ENCODE measurements at regions not wholly inside any gene's neighbourhood (a gene's known extent, or its start where the extent isn't known, plus 50 kb on each side); places are given as distances from the start of the nearest gene placed in this dataset.

DNA sequence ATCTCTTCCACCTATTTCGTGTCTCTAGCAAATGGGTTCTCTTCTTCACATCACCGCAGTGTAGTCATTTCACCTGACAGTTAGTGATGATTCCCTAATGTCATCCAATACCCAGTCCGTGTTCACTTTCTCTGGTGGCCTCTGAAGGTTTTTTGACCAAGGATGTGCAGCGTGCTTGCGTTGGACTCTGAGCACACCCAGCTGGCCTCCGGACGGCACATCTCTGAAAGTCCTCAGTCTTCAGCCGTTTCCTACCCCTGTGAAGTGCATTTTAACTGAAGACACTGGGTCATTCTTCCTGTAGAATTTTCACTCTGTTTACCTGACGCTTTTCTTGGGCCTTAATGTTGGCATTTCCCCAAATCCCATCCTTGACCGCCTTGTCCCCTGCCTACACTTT is 98.7 kb downstream of the ERMARD start:
- Mint-ChIP-seq H3K27me3 (peaks cover 0 to 6% (median 2%) of the 10 kb centered on the region in 5 donors), H3K4me1 (peaks cover 0 to 4% (median 0%) of the 10 kb centered on the region in 4 donors), H3K9me3 (no peaks in the 10 kb centered on the region), H3K4me3 (no peak overlapping the region), H3K27ac (no peak overlapping the region), H3K36me3 (no peaks in the 10 kb centered on the region)
- POLR2A ChIA-PET: no interaction called here
- ATAC-seq (no peak), DNase-seq (no peak)

DNA sequence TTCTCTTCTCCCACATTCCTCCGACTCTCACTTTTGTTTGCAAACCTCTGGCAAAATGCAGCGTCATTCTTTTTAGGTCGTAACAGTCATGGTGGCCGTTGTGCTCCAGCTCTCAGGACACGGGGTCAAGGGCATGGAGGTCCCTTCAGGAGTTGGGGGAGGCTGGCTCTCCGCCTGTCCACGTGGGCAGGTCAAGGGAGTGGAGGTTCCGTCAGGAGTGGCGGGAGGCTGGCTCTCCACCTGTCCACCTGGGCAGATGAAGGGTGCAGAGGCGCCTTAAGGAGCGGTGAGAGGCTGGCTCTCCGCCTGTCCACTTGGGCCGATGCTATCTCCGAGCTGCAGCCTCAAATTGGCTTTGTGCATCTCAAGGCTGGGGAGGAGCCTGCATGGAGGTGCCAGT is 98.0 kb downstream of the ERMARD start:
- ATAC-seq (no peak), DNase-seq (no peak)
- H3K4me1 Mint-ChIP-seq: peaks cover 0 to 4% (median 0%) of the 10 kb centered on the region in 4 donors
- H3K27me3 Mint-ChIP-seq: peaks cover 0 to 6% (median 2%) of the 10 kb centered on the region in 5 donors
- POLR2A ChIA-PET: no interaction called here
- no peaks in the 10 kb centered on the region for H3K9me3 Mint-ChIP-seq
- H3K4me3 Mint-ChIP-seq: no peak overlapping the region
- H3K36me3 Mint-ChIP-seq: no peaks in the 10 kb centered on the region
- H3K27ac Mint-ChIP-seq: peak overlapping the region in 1 of 10 donors; percentile 31

GRCh38 chr6:169848946-169849345 is 97.5 kb downstream of the ERMARD start:
- Mint-ChIP-seq H3K27ac (no peak overlapping the region), H3K27me3 (peaks cover 0 to 6% (median 2%) of the 10 kb centered on the region in 5 donors), H3K4me1 (peaks cover 0 to 4% (median 0%) of the 10 kb centered on the region in 4 donors), H3K4me3 (no peak overlapping the region), H3K36me3 (no peaks in the 10 kb centered on the region), H3K9me3 (no peaks in the 10 kb centered on the region)
- ATAC-seq (no peak), DNase-seq (no peak)
- POLR2A ChIA-PET: no interaction called here

DNA sequence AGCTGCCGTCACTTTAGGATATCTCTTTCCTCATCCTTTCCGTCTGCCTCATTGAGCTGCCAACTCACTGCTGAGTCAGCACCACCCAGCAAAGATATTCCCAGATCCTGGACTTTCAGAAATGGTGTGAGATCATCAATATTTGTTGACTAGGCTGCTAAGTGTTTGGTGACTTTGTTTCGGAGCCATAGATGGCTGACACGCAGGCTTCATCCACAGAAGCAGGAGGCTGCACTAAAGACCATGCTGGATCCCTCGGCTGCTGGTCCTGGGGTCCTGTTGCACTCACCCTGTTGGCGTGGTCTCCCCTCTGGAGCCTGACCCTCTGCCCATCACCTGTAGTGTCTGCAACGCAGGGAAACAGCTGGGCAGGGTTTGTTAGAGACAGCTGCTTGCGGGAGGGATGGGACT is 96.5 kb downstream of the ERMARD start:
- DNase-seq (no peak), ATAC-seq (no peak)
- Mint-ChIP-seq H3K36me3 (no peaks in the 10 kb centered on the region), H3K4me1 (peaks cover 0 to 2% (median 0%) of the 10 kb centered on the region in 4 donors), H3K9me3 (no peaks in the 10 kb centered on the region), H3K27me3 (peaks cover 0 to 6% (median 2%) of the 10 kb centered on the region in 5 donors), H3K27ac (peak overlapping the region in 1 of 10 donors; percentile 36), H3K4me3 (no peak overlapping the region)
- POLR2A ChIA-PET: no interaction called here

DNA sequence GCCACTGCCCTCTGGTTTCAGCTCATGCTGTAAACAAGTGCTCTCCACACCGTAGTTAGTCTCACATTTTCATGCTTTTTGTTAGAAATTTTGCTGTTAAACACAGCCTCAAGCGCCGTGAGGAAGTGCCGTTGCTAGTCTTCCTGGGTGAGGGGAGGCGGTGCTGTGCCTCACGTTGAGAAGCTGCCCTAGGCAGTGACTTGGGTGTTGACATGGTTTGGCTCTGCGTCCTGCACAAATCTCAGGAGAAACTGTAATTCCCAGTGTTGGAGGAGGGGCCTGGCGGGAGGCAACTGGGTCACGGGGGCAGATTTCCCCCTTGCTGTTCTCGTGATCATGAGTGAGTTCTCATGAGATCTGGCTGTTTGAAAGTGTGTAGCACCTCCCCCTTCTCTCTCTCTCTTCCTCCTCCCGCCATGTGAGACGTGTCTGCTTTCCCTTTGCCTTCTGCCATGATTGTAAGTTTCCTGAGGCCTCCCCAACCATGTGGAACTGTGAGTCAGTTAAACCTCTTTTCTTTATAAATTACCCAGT is 95.8 kb downstream of the ERMARD start:
- H3K27ac Mint-ChIP-seq: peak overlapping the region in 1 of 10 donors; percentile 68
- ATAC-seq (no peak), DNase-seq (no peak)
- peaks cover 0 to 6% (median 2%) of the 10 kb centered on the region in 5 donors for H3K27me3 Mint-ChIP-seq
- H3K4me3 Mint-ChIP-seq: no peak overlapping the region
- H3K36me3 Mint-ChIP-seq: no peaks in the 10 kb centered on the region
- H3K9me3 Mint-ChIP-seq: no peaks in the 10 kb centered on the region
- POLR2A ChIA-PET: no interaction called here
- no peaks in the 10 kb centered on the region for H3K4me1 Mint-ChIP-seq

DNA sequence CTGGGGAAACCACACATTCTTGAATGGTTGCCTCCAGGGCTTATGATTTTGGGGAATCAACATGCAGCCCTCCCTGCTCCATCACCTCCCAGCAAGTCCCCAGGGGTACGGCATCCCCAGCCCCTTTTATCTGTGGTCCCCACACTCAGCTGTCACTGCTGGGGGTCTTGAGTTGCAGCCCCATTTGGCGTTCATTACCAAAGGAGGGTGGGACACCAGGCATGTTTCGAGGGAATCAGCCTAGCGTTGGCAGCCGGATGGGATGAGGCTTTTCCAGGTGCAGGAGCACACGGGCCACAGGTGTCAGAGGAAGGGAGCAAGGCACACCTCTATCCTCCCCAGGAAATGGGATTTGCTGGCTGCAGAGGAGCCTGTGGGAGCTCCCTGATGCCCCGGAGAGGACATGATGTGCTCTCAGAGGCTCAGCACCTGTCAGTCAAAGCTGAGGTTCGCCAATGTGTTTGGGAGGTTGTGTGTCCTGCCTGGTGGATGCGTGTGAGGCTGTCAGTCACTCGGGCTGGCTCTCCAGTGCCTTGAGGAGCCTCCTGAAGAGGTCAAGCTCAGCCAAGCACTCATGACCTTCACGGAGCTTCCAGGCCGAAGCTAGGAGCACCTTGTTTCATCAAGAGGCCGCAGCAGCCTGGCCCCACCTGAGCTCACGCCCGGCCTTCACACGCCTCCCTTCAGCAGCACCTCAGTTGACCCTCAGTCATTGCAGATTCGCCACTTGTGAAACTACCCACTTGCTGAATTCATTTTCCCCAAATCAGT is 95.0 kb downstream of the ERMARD start:
- POLR2A ChIA-PET: no interaction called here
- no peaks in the 10 kb centered on the region for H3K4me1 Mint-ChIP-seq
- ATAC-seq (no peak), DNase-seq (peak in 1 of 10 donors; percentile 12)
- H3K27ac Mint-ChIP-seq: no peak overlapping the region
- H3K4me3 Mint-ChIP-seq: no peak overlapping the region
- no peaks in the 10 kb centered on the region for H3K9me3 Mint-ChIP-seq
- H3K36me3 Mint-ChIP-seq: no peaks in the 10 kb centered on the region
- H3K27me3 Mint-ChIP-seq: peaks cover 0 to 6% (median 2%) of the 10 kb centered on the region in 5 donors

GRCh38 chr6:169845426-169846285 is 94.2 kb downstream of the ERMARD start:
- peaks cover 0 to 6% (median 2%) of the 10 kb centered on the region in 5 donors for H3K27me3 Mint-ChIP-seq
- no peak overlapping the region for H3K27ac Mint-ChIP-seq
- H3K4me3 Mint-ChIP-seq: no peak overlapping the region
- no peak for ATAC-seq
- POLR2A ChIA-PET: no interaction called here
- H3K4me1 Mint-ChIP-seq: no peaks in the 10 kb centered on the region
- no peaks in the 10 kb centered on the region for H3K36me3 Mint-ChIP-seq
- no peaks in the 10 kb centered on the region for H3K9me3 Mint-ChIP-seq
- DNase-seq: peak in 1 of 10 donors; percentile 2

GRCh38 chr6:169844946-169845345 is 93.5 kb downstream of the ERMARD start:
- Mint-ChIP-seq H3K4me3 (no peak overlapping the region), H3K27ac (peak overlapping the region in 1 of 10 donors; percentile 27), H3K9me3 (no peaks in the 10 kb centered on the region), H3K36me3 (no peaks in the 10 kb centered on the region), H3K27me3 (peaks cover 0 to 3% (median 0%) of the 10 kb centered on the region in 5 donors), H3K4me1 (peaks cover 0 to 3% (median 0%) of the 10 kb centered on the region in 4 donors)
- DNase-seq (peak in 1 of 10 donors; percentile 2), ATAC-seq (no peak)
- POLR2A ChIA-PET: no interaction called here

DNA sequence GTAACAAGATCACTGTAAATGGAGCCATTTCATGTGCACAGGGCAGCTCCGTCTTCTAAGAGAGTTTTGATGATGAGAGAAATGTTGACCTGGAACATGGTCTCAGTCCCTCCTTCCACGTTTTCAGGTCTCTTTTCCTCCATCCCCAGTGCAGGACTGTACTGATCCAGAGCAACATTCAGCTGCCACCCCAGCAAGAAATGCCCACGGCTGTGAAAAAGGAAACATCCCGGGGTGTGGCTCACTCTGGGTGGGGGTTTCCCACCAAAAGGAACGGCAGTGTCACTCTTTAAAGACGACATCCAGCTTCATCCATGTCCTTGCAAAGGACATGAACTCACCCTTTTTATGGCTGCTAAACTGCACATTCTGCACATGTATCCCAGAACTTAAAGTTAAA is 92.6 kb downstream of the ERMARD start:
- Mint-ChIP-seq H3K27me3 (peaks cover 0 to 3% (median 0%) of the 10 kb centered on the region in 5 donors), H3K9me3 (no peaks in the 10 kb centered on the region), H3K4me3 (no peak overlapping the region), H3K4me1 (peaks cover 0 to 3% (median 0%) of the 10 kb centered on the region in 4 donors), H3K27ac (no peak overlapping the region), H3K36me3 (no peaks in the 10 kb centered on the region)
- DNase-seq (no peak), ATAC-seq (no peak)
- POLR2A ChIA-PET: no interaction called here

DNA sequence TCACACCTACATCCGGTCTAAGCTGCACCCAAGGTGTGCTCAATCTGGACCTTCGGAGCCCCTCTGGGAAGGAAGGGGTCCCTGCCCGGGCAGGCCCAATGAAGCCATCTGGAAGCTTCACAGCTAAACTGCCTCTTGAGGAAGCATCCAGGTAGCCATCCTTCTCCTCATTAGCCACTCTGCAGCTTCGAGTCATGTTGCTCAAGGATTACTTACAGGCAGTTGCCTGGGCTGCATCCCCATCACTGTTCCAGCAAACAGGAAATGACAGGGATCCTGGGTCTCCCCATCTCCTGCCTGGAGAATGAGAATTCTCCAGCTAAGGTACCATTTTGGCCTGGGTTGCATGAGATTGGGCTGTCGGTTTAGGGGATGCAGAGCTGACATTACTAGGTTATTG is 91.7 kb downstream of the ERMARD start:
- no peaks in the 10 kb centered on the region for H3K36me3 Mint-ChIP-seq
- no peak for ATAC-seq
- no peaks in the 10 kb centered on the region for H3K9me3 Mint-ChIP-seq
- H3K4me3 Mint-ChIP-seq: no peak overlapping the region
- DNase-seq: no peak
- H3K27me3 Mint-ChIP-seq: peaks cover 0 to 11% (median 6%) of the 10 kb centered on the region in 5 donors
- POLR2A ChIA-PET: no interaction called here
- H3K4me1 Mint-ChIP-seq: peaks cover 0 to 5% (median 0%) of the 10 kb centered on the region in 4 donors
- H3K27ac Mint-ChIP-seq: no peak overlapping the region

GRCh38 chr6:169841907-169842606 is 90.6 kb downstream of the ERMARD start:
- Mint-ChIP-seq H3K9me3 (no peaks in the 10 kb centered on the region), H3K27me3 (peaks cover 0 to 11% (median 6%) of the 10 kb centered on the region in 5 donors), H3K36me3 (no peaks in the 10 kb centered on the region), H3K27ac (no peak overlapping the region), H3K4me3 (no peak overlapping the region), H3K4me1 (peaks cover 0 to 5% (median 0%) of the 10 kb centered on the region in 4 donors)
- DNase-seq (no peak), ATAC-seq (no peak)
- POLR2A ChIA-PET: no interaction called here

DNA sequence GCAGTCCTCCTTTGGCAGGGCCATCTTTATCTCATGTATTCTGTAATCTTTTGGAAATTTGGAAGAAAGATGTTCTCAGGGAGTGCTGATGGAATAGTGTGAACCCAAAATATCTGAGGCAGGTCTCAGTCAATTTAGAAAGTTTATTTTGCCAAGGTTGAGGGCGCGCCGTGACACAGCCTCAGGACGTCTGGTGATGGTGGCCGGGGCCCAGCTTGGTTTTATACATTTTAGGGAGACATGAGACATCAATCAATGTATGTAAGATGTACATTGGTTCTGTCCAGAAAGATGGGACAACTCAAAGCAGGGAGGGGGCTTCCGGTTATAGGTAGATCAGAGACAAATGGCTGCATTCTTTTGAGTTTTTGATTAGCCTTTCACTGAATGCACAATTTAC is 89.8 kb downstream of the ERMARD start:
- ATAC-seq: no peak
- Mint-ChIP-seq H3K27ac (no peak overlapping the region), H3K36me3 (no peaks in the 10 kb centered on the region), H3K4me3 (no peak overlapping the region), H3K4me1 (peaks cover 0 to 5% (median 0%) of the 10 kb centered on the region in 4 donors), H3K27me3 (peaks cover 2 to 11% (median 6%) of the 10 kb centered on the region in 5 donors), H3K9me3 (no peaks in the 10 kb centered on the region)
- no peak for DNase-seq
- POLR2A ChIA-PET: no interaction called here

Data from naive thymus-derived CD8-positive, alpha-beta T cell (primary cell).